HG03095 (cell line): ENCODE measurements at regions not wholly inside any gene's neighbourhood (a gene's known extent, or its start where the extent isn't known, plus 50 kb on each side); places are given as distances from the start of the nearest gene placed in this dataset.

Experiments used
- ATAC-seq: cut with Tn5 transposase; IDR thresholded peaks from one replicate; pipeline ENCODE4 v1.9.1; 2021; ENCODE audit warnings: moderate library complexity; ENCODE audit not compliant: unreplicated experiment

DNA sequence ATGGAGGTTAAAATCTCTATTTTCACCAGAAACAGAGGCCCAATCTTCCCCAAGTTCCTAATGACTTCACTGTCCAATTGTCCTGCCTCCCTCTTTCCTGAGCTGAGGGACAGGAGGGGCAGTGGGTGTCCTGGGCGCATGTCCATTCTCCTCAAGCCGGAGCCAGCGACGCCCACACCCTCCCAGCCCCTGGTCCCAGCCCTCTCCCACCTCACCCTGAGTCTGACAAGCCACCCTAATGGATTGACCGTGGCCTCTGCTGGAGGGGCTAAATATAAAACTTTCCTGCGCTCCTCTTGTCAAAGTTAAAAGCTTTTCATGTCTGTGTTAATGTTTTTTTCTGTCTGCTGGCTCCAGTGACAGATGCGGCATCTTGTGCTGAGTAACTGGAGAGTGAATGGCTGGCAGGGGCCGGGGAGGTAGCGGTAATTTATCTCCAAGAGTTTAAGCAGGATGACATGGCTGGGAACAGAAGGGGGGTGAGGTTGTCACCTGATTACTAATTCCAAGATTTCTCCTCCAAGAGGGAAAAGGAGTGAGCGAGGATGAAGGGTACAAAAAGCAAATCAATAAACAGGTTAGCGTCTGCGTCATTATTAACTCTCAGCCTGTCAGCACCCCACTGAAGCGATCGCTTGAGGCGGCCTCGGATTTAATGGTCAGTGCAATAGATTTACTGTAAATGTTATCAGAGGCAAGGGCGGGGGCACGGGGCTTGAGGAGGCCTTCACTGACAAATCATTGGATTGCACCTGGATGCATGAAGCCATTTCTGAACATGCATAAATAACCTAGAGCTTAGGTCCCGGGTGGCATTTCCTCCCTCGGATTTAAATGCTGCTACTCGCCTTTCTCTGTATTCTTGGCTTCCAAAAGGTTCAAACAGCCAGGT lies 118.1 kb upstream of the MAFB start:
- ATAC-seq: no peak

DNA sequence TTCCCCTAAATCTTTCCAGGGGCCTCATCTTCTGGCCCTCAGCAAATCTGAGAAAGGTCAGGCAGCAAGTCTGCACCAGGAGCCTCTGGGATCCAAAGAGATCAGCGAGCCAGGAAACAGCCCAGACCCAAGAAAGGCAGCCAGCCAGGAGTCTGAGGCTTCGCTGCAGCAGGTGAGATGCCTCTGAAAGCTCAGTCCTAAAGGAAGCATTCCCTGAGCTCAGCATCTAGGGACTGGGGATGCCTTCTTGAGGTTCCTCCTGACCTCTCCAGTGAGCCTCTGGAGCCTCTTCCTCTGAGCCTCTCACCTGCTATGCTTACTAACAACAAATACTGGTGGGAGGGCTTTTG lies 118.8 kb upstream of the MAFB start:
- no peak for ATAC-seq

DNA sequence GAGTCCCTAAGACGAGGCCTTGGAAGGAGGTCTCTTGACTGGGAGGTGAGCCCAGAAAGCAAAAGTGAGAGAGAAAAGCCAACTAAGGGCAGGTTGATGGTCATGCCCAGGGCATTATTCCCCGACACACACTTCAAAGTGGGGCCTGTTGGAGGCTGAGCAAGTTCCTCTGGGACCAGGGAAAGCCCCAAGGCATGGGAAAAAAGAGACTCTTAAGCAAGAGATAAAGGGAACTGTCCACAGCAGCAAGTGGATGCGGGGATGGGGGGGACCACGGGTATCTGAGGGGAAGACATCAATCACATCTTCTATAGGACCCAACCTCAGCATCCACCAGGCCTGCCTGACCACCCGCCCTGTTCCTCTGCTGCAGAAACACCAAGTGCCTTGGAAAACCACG lies 119.9 kb upstream of the MAFB start:
- ATAC-seq: no peak

DNA sequence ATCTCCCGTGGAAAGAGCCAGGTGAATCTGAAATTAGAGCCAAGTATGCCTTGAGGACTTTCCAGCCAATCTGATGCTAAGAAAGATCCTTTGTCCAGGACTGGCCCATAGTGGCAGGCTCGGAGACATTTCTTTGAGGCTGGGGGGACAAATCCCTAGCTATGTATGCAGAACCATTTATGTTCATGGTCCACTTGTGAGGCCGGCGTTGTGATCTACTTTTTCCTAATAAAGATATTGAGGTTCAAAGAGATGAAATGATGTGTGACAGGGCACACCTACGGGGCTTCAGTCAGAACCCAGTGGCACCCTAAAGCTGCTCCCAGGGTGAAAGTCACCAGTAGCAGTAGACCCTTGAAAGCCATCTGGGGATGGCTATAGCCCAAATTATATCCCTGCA lies 120.3 kb upstream of the MAFB start:
- ATAC-seq: no peak

DNA sequence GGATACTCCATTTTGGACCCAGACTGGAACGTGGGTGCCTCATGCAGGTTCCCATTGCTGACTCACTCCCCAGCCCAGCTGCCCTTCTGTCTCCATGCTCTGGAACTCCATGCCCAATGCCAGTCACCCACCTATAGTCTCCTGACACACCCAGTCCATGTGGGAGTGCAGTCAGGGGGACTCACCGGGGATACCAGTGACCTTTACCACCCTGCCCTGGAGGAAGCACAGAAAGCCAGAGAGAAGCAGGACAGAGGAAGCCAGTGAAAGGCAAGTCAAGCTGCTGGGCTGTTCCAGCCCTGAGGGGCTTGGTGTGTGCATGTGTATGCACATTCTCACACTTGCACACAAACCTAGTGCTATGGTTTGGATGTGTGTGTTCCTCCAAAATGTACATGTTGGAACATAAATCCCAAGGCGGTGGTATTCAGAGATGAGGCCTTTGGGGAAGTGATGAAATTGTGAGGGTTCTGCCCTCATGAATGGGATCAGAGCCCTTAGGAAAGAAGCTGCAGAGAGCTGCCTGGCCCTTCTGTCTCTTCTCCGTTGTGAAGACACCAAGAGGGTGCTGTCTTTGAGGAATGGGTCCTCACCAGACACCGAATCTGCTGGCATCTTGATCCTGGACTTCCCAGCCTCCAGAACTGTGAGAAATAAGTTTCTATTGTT lies 121.4 kb upstream of the MAFB start:
- ATAC-seq: no peak

DNA sequence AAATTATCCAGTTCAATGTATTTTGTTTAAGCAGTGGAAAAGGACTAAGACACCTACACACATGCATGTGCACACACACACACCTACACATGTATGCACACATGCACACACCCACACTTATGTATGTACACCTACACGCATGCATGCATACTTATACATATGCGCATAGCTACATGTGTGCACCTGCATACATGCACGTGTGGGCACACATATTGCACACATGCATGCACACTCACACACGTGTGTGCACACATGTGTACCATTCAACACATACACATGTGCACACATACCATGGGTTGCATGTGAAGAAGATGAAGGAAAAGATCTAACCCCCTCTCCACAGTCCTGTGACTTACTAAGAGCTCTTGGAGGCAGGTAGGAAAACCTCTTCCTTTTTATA lies 122.0 kb upstream of the MAFB start:
- ATAC-seq: no peak

DNA sequence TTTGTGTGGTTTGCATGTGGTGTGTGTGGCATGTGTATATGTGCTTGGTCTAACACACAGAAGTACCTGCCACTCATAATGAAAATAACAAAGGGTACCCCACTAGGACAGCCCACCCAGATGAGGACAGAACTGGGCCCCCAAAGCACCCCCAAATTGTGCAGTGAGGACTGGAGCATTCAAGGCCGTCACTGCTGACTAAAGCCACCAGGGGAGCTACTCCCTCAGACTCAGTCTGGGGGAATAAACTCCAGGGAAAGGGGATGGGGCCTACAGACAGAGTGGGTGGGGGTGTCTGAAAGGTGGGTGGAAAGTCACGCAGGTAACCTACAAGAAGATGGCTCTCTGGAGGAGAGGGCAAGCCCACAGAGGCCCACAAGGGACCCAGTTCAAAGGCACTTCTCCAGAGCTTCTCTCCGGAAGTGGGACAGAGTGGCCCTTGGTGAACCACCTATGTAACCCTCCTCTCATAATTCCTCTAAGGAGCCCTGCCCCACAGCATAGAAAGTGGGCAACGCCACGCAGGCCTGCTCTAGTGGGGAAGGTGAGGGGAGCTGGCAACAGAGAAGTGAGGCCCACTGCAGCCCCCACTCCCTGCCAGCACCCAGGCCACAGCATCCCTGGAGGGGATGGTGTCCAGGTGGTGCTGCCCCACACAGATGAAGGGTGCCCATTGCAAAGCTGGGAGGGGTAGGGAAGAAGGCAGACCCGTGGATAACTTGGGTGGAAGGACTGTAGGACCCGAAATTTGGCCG lies 122.8 kb upstream of the MAFB start:
- no peak for ATAC-seq

DNA sequence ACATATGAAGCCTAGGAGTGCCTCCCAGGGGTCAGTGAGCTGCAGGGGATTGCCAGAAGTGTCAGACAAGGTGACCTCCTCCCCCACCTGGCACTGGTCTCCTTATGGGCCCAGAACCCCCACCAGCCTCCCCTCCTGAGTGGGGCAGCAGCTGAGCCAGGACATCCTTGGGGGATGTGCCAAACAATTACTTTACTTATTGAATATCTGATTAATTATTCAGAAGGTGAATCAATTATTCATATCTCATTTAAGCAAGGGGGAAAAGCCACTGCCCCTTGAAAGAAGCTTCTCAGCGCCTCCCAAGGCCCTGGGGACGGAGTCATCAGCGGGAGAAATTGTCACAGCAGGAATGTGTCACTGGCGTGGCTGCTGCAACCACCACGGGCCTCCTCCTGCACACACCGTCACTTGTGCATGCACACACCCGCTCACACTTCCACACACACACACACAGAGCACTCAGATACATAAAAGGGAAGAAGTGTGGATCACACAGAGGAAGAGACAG lies 123.4 kb upstream of the MAFB start:
- ATAC-seq: no peak

DNA sequence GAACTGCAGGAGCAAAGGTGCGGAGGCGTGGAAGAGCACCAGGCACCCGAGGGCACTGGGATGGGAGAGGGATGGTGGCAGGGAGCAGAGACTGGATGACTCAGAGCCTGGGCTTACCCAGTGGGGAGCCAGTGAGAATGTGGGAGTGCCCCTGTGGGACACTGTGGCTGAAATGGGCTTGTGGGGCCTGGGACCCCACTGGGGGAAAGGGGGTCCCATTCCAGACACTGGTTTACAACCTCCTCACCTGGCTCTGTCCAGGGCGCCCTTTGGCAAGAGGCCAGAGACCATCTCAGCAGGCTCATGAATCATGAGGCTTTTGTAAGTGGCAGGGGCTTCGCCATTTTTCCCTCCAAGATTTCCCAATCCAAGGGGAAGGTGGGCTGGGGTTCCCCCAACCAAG lies 124.0 kb upstream of the MAFB start:
- no peak for ATAC-seq

DNA sequence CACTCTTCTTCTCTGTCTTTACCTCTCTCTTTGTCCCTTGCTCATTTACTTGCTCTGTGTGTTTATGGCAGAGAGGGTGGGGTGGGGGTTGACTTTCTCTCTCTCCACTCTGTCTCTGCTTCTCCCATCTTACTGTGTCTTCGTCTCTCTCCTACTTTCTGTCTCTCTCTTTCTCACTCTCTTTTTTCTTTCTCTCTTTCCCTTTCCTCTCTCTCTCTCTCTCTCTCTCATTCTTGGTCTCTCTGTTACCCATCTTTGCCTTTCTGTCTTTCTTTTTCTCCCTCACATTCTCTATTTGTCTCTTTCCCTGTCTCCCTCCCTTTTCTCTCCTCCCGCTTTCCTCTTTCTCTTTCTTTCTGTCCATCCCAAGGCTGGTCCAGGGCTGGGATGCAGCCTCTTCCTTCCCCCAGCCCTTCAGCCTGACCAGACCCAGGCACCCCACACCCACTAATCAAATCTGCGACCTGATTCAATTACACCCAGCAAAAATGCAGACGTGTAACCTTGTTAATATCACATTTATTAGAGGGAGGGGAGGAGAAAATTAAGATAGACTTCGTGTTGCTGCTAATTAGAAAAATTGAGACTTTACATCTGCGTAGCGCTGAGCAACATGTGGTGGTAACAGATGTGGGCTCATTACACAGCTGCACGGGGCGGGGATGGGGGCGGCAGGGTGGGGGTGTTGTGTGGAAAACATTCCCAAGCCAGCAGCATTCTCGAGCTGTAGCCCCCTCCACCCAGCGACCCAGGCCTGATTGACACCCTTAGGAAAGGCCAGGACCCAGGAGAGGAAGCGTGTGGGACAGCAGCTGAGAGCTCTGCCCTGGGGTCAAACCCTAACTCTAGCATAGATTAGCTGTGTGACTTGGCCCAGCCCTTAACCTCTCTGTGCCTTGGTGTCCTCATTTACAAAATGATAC lies 124.9 kb upstream of the MAFB start:
- ATAC-seq: no peak

DNA sequence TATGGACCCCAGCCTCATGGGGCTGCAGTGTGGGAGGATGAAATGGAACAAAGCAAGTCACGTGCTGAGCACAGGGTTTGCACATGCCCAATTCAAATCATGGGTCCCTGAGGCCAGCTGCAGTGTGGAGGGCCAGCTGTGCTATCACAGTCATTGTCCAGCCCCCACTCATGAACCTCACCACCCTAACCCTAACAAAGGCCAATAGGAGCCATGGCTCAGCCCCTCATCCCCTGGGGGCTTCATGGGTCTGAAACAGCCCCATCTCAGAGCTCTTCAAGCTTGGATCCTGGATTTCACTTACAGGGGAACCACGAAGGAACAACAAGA lies 125.6 kb upstream of the MAFB start:
- no peak for ATAC-seq

DNA sequence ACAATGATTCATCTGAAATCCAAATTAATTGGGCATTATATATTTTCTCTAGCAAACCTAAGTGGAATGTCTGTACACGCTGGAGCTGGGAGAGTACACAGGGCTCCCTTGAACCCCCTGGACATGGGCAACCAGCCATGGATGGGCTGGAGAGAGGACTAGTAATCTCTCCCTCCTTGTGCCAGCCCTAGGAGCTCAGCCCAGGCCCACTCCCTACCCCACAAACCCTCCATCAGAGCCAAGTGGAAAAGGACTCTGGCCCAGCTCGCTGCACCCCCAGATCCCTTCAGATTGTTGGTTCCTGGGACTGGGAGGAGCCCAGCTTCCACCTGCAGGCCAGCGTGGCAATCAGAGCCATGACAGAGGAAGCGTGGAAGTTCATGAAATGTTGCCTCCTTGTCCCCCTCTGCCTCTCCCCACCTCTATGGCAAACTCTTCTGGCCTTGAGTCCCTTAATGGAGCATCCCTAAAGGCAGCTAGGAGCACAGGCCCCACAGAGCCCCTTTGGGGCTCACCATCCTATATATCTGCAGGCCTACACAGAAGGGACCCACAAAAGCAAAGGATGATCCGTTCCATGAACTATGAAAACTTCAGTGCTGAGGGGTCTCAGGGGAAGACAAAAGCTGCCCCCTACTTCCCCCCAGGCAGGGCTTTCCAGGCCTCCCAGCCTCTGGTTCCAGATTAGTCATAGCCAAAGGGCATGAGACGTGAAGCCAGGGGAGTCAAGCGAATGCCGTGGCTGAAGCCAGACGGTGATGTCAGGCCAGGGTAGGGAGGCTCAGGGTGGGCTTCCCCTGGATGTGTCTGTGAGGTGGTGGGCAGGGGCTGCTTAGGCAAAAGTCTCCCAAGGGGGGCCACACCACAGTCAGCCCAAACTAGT lies 126.4 kb upstream of the MAFB start:
- no peak for ATAC-seq

DNA sequence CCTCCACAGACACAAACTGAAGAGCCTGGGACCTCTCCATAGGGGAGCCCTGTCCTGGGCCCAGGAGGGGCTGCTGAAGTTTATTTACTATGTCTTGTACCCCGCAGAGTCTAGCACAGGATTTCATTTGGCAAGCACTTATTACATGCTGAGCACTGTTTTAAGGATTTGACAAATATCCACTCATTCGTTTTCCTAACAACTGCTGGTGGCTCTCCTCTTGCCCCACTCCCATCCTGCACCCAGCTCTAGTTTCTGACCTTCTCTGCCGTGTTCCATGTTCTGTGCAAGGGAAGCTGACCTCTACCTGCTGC lies 127.0 kb upstream of the MAFB start:
- no peak for ATAC-seq

DNA sequence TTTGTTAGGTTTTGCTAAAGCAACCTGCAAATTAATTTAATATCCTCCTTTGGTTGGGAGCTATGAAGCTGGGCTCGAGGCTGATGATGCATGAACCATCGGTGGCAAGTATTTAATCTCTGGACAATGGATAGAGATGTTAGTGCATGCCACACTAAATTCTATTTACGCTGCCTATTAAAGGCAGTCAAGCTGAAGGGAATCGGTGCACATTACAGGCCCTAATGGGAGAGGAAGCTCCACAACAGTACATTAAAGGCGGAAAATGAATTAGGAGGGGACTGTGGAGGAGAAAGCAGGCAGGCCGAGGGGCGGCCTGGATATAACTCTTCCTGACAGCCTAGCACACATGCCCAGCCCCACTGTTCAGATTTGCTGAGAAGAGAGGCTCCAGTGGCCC lies 132.4 kb upstream of the MAFB start:
- no peak for ATAC-seq

DNA sequence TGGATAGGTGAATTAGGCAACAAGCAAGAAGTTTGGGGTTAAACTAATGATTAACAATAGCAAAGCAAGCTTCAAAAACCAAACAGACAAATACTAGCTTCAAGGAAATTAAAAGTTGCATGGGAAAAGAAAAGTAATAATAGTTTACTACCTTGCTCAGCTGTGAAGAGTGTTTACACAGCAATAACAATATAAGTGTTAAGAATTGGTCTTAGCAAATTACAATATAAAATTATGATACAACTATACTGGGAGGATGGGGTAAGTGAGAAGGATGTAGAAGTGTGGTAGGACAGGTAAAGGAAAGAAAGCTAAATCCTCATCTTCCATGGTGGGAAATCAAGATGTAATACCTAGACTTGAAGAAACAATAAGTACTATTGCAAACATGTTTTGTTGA lies 137.7 kb upstream of the MAFB start:
- no peak for ATAC-seq

DNA sequence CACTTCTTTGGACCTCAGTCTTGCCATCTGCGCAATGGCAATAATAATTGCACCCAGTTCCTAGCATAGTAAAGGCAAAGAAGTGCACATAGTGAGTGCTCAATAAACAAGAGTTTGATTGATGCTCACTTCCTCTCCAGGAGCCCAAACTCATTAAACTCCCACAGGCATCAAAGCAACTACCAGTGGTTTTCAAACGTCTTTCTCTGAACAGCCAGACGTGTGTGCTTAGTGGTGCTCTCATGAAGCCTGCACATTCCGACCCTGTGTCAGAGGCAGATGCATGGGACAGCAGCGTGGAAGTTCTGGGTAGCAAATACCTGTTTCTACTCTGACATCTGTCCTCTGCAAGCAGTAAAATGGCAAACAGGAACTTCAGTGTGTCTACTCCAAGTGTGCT lies 146.3 kb upstream of the MAFB start:
- ATAC-seq: no peak

DNA sequence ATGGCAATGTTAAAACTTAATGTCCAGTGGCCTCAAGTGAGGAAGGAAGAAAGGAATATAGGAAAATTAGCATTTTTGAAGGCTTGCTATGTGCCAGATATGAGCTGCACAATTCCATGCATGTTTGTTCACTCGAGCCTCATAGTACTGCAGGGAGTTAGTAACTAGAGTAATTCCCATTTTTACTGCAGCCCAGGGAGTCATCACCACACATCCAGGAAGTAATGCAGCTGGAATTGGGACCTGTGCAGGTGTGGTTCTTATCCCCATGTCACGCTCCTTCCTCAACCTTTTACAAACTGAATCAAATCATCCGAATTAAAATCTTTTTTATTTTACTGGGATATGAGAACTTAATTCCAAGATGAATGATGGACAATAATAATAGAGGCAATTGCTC lies 149.5 kb upstream of the MAFB start:
- no peak for ATAC-seq

DNA sequence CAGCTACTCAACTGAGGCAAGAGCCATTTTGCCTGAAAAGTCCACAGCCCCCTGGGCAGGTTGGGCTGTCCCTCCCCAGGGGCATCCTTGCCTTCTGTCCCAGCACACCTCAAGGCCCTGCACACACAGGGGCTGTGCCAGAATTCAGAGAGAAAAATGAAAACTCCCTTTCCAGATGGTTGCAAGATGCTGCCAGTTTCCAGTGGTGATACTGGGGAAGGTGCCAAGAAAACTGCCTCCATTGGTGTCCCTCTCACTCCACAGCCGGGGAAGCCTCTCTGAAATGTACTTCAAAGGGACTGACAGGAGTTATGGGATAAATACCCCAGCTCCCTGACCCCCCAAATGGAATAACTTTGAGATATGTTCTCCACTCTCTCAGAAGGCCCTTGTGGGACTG lies 154.2 kb upstream of the MAFB start:
- ATAC-seq: no peak

DNA sequence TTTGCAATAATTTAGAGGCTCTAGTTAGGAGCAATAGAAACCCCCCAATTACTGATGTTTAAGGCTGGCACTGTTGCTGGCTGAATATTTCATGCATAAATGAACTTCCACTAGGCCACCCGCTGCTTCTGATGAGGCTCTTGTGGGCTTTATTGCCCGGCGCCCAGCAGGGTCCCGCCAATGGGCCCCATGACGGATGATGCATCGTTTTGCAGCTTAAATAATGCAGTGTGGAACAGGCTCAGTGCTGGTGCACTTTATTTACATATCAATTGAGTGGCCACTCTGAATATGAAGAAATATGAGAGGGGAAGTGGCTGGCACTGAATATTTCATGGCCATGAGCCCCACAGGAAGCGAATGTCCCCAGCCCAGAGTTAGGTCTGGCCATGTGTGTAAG lies 155.3 kb upstream of the MAFB start:
- ATAC-seq: no peak

DNA sequence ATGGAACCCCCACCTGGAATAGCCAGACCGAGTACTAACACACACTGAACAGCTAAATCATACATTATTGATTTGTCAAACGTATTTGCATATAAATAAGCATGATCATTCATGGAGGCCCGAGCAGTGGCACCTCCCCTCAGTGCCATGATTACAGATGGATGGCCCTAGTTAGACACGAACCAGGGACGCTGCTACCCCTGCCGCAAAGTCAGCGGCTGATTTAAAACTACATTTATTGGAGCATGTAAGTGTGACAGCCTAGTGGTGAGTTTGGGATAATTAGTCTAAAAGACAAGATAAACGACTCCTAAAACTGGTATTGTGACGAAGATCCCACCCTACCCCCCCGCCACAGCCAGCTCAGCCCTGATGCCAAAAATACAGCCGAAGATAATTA lies 159.1 kb upstream of the MAFB start:
- no peak for ATAC-seq
